ENCODE measurements at regions not wholly inside any gene's neighbourhood (a gene's known extent, or its start where the extent isn't known, plus 50 kb on each side); places are given as distances from the start of the nearest gene placed in this dataset.

- TF ChIP-seq CTCF (IDR thresholded peaks at IDR 0.05) (no peak), POLR2AphosphoS5 (IDR thresholded peaks at IDR 0.05) (no peak)
These were observed 52.3 kb downstream of the PLEKHG1 start for GRCh38 chr6:150651808-150652470.
